Stimulated activated CD4-positive, alpha-beta T cell treated with anti-CD3 and anti-CD28 coated beads, TNF-alpha, amount 100 ng/mL, for 48 hours (primary cell): ENCODE measurements at regions not wholly inside any gene's neighbourhood (a gene's known extent, or its start where the extent isn't known, plus 50 kb on each side); places are given as distances from the start of the nearest gene placed in this dataset.

Source experiments
- DNase-seq, 3 donors: peaks; one replicate each; pipeline ENCODE4 v3.0.0-alpha.2; 2020; ENCODE audit warnings: low read depth in 3 of 3

DNA sequence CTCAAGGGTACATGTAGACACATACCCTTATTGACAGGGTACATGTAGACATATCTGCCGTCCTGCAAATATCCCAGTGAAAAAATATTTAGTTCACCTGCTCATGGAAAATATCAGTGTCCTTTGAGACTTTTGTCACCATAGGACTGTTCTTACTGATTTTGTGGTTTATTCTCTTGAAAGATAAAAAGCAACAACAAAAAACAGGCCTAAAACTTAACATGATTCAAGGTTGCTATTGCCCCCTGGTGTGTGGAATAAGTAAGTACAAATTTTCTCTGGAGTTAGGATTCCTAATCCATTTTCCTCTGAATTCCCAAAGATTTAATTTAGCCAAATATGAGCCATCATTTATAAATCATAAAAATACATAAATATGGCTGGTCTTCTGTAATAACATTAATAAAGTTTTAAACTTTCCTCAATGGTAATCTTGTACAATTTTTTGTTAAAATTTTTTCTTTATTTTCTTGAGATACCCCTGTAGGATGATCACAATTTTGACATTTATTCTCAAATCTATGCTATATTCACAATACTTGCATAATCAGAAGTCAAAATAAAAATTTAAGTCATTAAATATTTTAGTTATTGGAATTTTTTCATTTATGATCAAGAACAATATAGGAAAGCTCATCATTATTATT, 741.4 kb upstream of the POT1 start:
- DNase-seq, result no peak

DNA sequence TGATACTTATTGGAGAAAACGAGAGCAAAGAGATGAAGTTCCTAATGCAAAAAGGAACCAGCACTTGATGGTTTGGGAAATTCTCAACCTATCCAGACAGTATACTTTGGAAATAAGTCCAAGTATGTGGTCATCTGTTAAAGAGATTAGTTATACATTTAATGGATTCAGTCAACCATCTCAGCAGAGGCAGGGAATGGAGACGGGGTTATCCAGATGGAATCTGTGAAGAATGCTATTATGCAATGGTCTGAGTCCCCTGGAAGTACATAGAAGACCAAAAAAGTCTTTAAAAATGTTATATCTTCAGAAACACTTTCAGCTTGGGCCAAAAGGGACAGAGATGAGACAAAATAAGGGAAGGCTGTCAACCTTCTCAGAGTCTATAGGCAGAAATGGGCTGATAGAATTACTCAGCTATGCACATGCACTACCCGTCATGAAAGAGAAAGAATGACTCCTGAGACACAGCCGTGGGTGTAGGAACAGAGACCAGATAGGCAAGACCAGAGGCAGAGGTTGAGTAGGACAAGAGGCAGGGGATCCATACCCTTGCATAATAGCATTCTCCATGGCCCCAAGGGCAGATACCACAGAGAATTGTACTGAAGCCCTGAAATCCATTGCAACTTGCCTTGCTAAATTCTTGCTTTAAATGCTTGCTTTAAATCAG, 738.8 kb upstream of the POT1 start:
- no peak for DNase-seq

DNA sequence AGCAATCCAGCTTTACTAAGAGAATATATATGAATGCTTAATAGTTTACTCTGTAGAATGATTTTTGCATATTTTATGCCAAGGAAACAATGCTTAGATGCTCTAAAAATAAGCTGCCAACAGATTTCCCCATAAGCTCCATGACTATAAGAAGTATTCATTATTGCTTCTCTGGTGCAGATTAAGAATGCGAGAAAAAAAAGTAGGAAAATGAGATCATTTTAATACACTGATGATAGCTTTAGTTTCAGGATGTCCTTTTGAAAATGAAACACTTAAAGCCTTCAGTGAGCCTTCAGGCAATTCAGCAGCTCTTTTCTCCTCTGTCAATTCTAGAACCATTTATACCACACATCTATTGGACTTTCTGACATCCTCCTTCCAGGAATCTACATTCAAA, 735.0 kb upstream of the POT1 start:
- no peak for DNase-seq

DNA sequence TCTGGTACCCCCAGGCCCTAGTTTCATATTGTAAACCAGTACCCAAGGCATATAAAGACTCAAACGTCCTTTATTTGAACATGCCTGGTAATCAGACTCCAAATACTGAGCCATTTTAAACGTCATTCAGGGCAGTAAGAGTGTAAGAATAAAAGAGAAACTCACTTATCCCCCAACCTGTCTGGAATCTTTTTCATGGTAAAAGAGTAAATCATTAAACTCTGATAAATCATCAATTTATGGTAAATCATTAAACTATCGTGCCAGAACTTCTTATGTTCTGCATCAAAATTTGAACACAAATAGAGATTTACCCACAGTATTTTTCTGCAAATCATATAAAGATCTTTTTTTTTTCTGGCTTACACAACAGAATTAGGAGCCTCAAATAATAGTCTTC, 734.3 kb upstream of the POT1 start:
- no peak for DNase-seq

DNA sequence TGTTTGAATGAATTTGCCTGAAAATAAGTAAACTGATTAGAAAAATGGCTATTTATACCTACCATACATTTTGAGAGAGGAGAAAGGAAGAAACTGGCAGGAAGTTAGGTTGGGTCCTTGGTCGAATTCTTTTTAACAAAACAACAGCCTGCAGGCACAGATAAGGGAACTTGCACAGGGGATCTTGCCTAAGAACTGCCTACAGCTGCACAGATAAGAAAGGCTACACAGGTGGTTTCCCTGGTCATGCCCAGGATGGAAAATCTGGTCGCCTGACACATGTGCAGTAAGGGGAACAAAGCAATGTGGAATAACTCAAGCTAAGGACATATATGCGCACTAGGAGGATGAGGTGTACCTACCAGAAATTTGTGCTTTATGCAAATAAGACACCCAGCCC, 732.1 kb upstream of the POT1 start:
- no peak for DNase-seq

DNA sequence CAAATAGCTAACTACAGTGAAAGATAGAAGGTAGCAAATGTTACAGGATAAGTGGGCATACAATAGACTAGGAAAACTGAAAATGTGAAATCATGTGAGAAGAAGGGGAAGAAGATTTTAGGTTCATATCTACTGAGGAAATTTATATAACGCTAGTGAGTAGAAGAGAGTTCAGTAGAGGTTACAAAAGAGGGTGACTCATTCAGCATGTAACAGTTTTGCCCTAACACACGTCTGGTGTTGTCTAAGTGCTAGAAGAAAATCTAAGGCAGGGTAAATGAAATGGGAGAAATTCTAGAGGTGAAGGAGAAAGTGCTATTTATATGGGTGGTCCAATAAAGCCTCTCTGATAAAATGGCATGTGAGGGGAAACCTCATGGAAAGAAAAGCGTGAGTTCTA, 731.4 kb upstream of the POT1 start:
- DNase-seq, result no peak

DNA sequence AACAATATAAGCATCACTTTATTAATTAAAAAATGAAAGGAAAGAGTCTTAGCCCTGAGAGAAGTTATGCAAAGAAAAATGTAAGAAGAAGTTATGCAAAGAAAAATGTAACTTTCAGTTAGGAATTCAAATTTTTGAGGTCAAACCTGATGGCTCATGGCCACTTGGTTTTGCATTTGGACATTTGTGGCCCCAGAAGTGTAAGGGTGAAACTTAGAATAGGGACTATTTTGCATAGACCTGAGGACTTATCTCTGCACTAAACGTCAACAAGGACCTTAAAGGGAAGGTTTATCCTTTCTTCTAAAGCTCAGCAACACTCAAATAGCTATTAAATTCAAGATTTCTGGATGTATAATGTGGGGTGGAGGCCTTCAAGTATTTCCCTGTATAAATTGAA, 724.5 kb upstream of the POT1 start:
- no peak for DNase-seq

DNA sequence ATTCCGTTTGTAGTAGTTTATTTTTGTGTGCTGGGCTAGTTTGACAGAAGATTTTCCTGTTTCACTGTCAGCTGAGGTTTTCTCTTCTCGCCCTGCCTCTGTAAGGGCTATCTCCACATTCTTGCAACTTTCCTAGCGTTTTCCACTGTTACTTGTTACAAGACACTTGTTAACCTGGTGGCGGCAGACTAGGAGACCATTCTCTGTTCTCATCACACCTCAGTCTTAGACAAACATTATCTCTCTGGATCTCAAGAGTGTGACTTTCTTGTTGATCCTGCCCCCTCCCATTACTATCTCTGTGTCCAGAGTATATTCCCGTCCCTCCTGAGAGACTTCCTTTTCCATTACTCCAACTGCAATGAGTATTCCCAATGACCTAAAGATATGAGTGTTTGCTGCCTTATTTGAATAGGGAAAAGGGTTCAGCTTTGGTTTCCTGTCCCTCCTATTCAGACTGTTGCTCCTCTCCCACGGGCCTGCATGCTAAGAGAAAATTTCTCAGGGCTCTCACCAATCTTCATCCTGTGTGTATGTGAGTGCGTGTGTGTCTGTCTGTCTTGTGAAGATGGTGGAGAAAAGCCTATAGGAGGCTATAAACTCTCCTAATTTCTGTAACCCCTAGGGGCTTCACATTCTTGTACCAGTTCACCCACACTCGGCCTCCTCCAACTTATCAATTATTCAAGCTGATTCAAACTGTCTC, 722.4 kb upstream of the POT1 start:
- DNase-seq, result no peak

DNA sequence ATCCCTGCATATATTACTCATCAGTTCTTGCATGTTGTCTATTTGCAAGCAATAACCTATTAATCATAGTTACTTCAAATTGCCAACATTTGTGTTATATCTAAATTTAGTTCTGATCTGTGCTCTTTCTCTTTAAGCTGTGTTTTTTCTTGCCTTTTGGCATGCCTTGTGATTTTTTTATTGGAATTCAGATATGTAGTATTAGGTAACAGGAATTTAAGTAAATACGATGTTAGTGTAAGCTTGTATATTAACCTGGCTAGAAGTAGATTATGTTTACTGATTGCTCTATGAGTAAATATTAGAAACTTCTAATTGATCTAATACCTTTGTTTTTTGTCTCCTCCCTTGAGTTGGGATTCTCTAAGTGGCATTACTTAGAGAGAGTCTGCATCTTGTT, 718.9 kb upstream of the POT1 start:
- no peak for DNase-seq

DNA sequence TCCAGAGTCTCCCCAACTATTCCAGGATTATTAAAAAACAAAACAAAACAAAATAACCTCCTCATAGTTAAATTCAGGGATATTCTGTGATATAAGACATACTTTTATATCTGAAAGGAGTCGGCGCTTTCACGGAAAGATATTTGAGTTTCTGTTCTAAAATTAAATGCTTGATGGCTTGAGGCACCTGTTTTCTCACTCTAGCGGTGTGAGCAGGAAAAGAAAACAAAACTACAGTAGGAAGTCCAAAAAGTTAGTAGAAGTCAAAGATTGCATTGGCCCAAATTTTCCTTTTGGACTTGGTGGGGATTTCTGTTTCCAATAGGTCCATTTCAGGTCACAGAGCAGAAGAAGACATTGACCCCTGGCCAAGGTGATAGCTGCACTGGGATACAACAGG, 716.1 kb upstream of the POT1 start:
- no peak for DNase-seq

DNA sequence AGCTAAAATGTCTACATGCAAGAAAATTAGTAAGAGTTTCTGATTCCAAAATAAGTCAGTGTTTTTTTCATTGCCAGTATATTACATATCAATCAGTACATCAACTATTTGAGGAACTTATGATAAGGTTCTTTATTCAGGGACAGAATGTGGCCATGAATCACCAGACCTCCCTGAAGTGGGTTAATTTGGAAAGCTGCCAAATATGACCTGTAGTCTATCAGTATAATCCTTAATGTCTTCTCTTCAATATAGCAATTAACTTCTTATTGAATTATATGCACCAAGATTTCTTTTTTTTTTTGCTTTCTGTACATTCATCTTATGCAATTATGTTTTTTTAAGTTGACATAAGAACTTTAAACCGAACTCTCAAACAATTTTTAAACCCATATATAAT, 714.5 kb upstream of the POT1 start:
- no peak for DNase-seq

DNA sequence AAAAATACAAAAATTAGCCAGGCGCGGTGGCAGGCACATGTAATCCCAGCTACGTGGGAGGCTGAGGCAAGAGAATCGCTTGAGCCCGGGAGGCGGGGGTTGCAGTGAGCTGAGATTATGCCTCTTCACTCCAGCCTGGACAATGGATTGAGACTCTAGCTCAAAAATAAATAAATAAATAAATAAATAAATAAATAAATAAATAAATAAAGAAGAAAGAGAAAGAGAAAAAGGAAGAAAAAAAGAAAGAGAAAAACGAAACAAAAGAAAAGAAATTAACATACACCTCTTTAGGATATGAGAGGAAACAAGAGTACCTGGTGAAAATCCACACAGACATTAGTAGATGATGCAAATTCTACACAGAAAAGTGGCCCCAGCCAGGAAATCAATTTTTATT, 713.7 kb upstream of the POT1 start:
- DNase-seq, result no peak

DNA sequence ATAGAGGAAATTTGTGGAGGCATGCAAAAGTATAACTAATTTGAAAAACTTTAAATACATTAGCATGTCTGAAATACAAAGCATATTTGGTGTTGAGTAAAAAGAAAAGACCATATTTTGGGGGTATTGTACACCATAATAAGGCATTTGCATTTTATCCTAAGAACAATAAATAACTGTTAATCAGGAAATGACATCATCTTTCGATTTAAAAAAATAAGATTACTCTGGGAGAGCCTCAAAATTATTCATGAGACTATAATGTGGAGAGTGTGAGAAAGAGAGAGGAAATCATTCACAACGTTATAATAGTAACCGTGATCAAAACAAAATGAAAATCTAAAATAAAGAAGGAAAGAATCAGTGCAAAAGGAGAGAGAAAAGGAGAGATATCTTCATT, 712.3 kb upstream of the POT1 start:
- no peak for DNase-seq

DNA sequence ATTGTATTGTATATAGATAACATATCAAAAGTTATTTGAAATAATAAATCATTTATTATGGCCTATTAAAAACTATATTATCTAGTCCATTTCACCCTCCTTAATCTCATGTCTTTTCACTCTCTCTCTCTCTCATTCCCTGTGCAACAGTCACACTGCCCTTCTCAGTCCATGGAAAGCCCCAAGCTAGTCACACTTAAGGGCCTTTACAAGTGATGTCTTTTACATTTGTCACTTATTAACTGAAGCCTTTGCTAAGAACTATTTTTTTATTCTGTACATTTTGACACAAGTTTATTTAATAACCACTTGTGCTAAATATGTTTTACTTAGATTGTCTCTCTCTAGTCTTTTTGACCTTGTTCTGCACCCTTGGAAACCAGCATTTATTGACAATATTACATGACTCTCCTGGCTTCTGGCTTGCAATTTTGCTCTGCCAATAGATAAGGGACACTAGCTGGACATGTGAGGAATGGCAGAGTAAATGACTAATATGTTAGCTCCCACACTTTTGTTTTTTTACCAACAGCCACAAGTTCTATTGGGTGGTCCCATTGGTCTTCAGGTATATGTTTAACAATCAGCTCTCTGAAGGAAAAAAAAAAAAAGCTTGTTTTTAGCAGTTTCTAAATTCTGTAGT, 706.8 kb upstream of the POT1 start:
- no peak for DNase-seq

DNA sequence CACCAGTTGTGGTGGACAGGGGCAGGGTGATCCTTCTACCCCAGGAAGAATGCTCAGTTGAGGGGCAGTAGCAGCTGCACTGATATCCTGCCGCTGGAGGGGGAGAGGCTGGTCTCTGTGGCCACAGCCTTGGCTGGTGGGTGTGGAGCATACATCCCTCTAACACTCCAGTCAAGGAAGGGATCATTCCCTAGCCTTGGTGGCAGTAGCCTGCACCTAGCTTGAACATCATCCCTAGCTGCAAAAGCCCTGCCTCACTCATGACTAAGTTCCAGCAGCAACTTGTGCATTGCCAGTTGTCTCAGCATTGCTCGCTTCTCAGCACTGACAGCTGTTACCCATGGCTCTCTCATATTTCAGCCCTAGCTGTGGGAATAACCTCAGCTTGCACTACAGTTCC, 688.9 kb upstream of the POT1 start:
- DNase-seq, result no peak

DNA sequence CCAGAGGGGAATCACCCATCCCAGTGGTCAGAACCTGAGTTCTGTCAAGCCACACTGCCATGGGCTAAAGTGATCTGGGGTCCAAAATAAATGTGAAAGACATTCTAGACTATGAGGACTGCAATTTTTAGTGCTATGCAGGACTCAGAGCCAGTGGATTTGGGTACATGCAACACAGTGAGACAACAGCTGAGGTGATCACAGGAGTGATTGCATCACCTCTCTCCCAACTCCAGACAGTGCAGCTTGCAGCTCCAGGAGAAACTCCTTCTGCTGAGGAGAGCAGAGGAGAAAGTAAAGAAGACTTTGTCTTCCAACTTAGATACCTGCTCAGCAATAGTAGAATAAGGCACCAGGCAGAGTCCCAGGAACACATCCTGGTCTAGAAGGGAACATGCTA, 682.0 kb upstream of the POT1 start:
- no peak for DNase-seq

DNA sequence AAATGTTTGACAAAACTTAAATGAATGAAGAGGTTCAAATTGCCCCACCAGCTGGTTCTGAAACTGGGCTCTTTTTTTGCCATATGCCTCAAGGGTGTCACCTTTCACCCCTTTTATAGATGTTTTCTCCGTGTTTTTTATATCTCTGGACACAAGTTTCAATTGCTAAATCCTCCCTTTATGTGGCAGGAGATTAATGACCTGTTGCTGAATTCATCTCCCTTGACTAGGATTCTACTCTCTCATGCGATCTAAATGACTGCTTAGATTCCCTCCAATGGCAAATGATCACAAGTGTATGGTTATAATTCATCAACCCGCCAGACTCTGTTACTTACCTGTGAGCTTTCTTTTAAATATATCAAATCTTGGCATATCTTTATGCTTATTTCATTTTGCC, 677.0 kb upstream of the POT1 start:
- DNase-seq, result no peak

DNA sequence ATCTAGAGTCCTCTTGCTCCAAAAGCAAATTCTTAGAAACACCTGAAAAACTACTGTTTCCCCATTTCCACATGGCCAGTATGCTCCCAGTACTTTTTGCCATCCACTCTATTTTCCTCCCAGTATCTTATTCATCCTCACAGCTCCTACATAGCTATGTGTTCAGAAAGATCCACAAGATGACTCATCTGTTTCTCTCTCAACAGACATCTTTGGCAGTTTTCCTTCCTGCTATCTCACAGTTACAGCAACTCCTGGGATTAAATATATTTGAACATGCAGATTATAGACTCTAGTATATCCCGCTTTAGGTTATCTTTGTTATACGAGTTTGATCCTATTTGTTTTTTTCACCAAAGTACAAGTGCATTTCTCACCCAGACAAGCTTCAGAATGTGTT, 675.6 kb upstream of the POT1 start:
- no peak for DNase-seq

DNA sequence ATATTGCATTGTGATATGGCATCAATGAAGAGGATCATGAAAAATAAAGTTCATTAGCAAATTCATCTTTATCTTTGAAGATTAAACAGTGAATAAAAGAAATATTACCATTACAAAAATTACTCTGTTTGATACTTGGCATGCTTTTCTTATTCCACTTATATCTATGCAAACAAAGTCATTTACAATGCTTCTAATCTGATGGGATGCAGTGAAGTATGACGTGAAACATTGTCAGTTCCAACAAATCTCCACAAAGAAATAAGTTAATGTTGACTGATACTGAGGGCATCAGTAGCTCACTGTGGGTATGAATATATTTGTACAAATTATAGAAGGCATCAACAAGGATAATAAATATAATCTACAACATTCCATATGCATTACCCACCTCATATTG, 672.8 kb upstream of the POT1 start:
- DNase-seq, result no peak

DNA sequence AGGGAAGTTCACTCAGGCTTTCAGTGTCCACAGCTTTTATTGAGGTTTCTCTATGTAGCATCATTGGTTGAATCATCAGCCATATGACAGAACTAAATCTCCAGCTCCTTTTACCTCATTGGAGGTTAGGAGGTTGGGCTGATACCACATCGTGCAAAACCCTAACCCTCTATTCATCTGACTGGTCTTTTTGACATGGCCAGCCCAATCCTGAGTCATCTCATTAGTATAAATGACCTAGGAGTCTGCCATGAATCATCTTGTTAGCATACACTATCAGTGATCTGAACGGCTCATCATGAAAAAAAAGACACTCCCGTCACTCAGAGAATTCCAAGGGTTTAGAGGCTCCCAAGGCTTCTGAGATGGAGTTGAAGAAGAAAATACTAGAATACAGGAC, 669.8 kb upstream of the POT1 start:
- DNase-seq, result no peak

DNA sequence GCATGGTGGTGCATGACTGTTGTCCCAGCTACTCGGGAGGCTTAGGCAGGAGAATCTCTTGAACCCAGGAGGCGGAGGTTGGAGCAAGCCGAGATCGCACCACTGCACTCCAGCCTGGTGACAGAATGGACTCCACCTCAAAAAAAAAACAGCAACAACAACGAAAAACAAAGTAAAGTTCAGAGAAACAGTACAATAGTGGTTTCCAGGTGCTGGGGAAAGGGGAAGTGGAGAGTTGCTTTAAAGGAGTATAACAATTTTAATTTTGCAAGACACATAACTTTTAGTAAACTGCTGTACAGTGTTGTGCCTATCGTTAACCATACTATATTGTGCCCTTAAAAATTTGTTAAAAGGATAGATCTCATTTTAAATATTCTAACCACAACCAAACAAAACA, 662.7 kb upstream of the POT1 start:
- no peak for DNase-seq

DNA sequence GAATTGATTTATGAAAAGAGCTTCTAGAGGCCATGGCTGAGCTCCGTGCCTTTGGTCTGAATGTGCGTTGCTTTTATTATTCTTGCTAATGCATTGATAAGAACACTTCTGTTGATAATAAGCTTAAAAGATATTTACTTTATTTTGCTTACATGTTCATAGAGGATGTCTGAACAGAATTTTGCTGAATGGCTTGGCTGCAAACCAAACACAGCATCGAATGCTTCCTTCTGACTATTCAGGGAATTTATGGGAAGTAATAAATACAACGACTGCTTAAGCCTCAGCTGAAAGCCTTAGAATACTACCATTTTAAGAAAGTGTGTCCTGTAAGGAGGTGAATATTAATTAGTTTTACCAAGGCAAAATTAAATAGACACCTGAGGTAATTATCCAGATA, 643.5 kb upstream of the POT1 start:
- no peak for DNase-seq

DNA sequence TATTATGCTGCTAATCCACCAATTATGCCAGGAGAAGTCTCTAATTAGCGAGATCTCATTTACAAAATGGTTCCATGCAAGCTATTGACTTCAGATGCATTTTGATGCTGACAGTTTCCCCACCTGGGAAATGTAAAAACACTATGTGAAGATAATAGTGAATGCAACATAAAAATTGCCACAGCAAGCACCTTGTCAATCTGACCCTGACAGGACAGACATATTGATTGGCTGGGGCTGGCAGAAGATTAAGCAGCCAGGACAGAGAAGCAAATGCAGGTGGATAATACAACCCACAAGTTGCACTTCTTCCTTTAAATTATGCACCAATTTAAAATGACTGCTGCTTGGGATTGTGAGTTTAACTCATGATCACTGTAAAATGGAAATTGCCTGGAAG, 642.8 kb upstream of the POT1 start:
- no peak for DNase-seq
